ENCODE measurements at regions not wholly inside any gene's neighbourhood (a gene's known extent, or its start where the extent isn't known, plus 50 kb on each side); places are given as distances from the start of the nearest gene placed in this dataset.

GRCh38 chr17:74145756-74146155, 57.7 kb upstream of the RPL38 start:
- no peak for ATAC-seq (ENCODE audit: low FRiP score)
- DNase-seq (ENCODE audit: low spot score), result no peak
- no peak for TF ChIP-seq CTCF (IDR thresholded peaks at IDR 0.05)

- DNase-seq (ENCODE audit: low spot score) (no peak), ATAC-seq (ENCODE audit: low FRiP score) (no peak)
- TF ChIP-seq CTCF (IDR thresholded peaks at IDR 0.05), result no peak
These were observed 57.3 kb upstream of the RPL38 start for GRCh38 chr17:74146196-74146595.

DNA sequence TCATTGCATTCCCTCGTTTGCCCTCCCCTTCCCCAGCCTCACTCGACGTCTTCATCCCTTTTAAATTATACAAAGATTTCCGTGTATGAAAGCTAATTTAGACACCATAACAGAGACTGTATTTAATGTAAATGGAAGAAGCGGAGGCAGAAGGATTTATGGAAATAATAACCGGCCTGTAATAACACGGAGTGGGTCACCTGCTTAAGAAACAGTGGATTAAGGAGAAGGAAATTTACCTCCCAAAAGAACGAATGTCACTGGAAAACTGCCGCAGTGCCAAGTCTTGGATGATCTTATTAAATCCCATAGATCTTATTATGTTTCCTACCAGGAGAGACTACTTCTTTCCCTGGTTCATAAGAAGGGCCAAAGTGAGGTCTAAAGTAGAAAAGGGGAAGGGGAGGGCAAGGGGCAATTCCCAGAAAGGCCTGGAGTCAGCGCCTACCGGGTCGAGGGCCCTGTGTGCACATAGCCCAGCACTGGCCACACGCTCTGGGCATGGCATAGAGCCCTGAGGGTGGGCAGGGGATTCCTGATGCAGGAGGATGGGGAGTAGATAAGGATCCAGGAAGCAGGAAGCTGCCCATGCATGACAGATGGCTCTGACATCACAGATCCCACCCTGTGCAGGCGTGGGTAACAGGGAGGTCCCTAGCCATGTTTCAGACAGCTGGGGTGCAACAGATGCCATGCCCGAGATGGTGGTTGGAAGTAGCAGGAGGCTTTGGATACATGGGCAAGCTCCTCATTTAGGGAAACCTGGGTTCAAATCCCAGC, 56.2 kb upstream of the RPL38 start:
- TF ChIP-seq CTCF (IDR thresholded peaks at IDR 0.05), result no peak
- no peak for ATAC-seq (ENCODE audit: low FRiP score)
- no peak for DNase-seq (ENCODE audit: low spot score)

DNA sequence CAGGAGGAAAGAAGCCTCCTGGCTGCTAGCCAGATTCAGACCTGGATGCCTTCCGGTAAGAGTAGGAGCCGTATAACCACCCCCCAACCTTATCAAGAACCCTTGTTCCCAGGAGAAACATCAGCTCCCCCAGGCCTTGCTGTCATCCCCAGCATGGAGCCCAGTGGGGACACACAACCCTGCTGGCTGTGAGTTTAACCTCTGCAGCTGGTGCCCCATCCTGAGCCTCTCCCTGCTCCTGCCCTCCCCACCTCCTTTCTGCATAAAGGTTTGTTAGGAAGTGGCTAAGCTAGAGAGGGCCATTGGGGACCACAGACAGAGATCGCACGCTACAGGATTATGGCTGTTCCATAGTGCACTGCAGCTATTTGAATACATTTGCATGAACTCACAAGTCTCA, 55.5 kb upstream of the RPL38 start:
- TF ChIP-seq CTCF (IDR thresholded peaks at IDR 0.05), result no peak
- ATAC-seq (ENCODE audit: low FRiP score) (no peak), DNase-seq (ENCODE audit: low spot score) (no peak)

DNA sequence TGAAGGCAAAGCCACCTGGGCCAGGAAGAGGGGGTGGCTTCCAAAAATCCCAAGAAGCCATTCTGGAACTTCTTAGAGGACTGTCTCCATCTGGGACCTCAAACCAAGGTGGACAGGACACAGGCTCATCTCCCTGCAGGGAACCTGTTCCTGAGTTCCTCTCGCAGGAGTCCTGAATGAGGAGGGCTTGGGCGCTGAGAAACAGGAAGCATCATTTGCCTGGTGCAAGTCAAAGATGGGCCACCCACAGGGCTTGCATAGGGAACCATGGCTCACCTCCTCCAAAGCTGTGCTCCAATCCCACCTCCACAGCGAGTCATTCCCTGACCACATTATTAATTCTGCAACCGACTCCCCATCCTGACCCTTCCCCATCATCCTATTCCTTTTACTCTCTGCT, 55.0 kb upstream of the RPL38 start:
- no peak for TF ChIP-seq CTCF (IDR thresholded peaks at IDR 0.05)
- ATAC-seq (ENCODE audit: low FRiP score) (no peak), DNase-seq (ENCODE audit: low spot score) (no peak)

DNA sequence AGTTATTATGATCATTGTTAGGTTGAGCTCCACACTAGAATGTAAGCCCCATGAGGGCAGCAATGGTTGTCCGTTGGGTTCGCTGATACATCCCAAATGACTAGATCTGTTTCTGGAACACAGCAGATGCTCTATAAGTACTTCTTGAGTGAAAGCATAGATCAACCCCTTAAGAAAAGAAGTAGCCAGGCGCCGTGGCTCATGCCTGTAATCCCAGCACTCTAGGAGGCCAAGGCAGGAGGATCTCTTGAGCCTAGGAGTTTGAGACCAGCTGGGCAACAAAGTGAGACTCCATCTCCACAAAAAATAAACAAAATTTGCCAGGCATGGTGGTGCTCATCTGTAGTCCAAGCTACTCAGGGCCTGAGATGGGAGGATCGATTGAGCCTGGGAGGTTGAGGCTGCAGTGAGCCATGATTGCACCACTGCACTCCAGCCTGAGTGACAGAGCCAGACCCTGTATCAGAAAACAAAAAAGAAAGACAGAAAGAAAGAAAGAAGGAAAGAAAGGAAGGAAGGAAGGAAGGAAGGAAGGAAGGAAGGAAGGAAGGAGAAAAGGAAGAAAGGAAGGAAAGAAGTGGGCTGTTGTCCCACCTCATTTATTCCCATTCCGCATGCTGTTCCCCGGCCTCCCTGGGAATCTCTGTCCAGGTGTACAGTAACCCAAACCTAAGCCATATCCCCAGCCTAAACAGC, 54.4 kb upstream of the RPL38 start:
- DNase-seq (ENCODE audit: low spot score) (no peak), ATAC-seq (ENCODE audit: low FRiP score) (no peak)
- no peak for TF ChIP-seq CTCF (IDR thresholded peaks at IDR 0.05)

Measured in omental fat pad (tissue), 3 donors.